GM11168 (cell line): ENCODE measurements at regions not wholly inside any gene's neighbourhood (a gene's known extent, or its start where the extent isn't known, plus 50 kb on each side); places are given as distances from the start of the nearest gene placed in this dataset.

Experiments used
- in situ Hi-C: fragments of 300-500 bp; cut with MboI; formaldehyde crosslinking; loops from one replicate; pipeline ENCODE4 v1.12.0; 2022; ENCODE audit warnings: low sequenced_read_pairs; ENCODE audit not compliant: unreplicated experiment

DNA sequence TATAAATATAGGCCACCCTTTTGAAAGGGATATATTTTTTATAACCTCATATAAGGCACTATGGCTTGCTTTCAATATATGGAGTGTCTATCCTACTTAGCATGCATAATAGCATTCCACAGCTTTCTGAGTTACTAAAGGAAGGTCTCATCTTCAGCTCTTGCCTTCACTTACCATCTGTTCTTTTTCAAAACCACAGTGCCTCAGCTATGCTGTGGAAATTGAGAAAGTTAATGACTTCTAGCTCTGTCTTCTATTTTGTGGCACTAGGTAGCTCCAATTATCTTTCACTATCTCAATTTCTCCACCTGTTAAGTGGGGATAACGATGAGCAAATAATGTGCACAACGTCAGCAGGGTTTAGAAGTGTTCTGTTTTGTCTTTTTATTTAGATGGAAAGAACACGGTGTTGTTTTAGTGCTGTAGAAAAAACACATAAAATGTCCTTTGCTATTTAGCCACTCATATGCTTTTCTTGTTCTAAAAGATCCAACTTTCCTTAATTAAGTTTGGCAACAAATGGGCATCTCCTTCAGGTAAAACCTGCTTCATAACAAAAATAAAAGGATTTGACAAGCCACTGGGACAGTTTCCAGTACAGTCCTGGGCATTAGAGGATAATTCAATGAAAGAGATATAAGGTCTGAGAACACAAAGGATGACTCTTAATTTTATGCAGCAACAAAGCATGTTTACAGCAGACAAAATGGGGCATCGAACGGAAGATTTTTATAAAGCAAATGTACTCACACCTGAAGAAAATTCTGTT is 462.0 kb upstream of the SYT1 start:
- in situ Hi-C loops, result no loop called here

DNA sequence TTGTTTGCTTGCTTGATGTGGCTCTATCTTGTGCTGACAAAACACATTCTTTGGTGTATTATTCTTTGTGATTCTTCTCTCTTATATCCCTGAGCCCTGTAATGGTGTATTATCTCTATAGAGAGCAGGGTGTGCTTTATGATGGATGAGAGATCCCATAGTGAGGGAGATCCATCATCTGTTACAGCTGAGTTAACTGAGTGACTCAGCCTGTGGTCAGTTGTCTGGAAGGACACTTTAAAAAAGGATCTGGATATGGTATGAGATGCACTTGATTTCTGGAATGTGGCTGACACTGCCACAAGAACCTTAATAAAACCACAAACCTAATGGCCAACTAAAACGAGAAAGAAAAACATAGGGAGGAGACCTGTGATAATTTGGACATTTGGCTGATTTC is 461.4 kb upstream of the SYT1 start:
- in situ Hi-C loops, result no loop called here

GRCh38 chr12:78403681-78404080 is 460.9 kb upstream of the SYT1 start:
- in situ Hi-C loops, result no loop called here

- in situ Hi-C loops, result no loop called here
Measured at GRCh38 chr12:78406213-78406612, 458.4 kb upstream of the SYT1 start.

GRCh38 chr12:78406828-78407227 is 457.7 kb upstream of the SYT1 start:
- in situ Hi-C loops, result no loop called here

GRCh38 chr12:78407722-78408121 is 456.9 kb upstream of the SYT1 start:
- in situ Hi-C loops, result no loop called here

DNA sequence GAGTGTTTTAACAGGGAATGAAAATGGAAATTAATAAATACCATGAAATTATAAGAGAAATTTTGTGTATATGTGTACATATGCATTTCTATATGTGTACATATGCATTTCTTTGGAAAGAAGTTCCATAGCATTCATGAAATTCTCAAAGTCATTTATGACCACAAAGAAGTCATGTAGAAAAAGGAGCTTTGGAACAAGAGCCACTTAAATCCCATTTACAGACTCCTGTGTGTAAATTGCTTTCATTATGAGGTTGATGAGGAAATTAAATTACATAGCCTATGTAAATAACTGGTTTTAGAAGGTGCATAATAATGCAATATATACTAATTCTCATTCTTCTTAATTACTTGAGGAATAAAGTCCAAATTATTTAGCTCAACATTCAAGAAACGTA is 450.5 kb upstream of the SYT1 start:
- in situ Hi-C loops, result no loop called here

GRCh38 chr12:78418919-78419318 is 445.7 kb upstream of the SYT1 start:
- in situ Hi-C loops, result no loop called here

GRCh38 chr12:78419513-78419912 is 445.1 kb upstream of the SYT1 start:
- in situ Hi-C loops, result no loop called here

DNA sequence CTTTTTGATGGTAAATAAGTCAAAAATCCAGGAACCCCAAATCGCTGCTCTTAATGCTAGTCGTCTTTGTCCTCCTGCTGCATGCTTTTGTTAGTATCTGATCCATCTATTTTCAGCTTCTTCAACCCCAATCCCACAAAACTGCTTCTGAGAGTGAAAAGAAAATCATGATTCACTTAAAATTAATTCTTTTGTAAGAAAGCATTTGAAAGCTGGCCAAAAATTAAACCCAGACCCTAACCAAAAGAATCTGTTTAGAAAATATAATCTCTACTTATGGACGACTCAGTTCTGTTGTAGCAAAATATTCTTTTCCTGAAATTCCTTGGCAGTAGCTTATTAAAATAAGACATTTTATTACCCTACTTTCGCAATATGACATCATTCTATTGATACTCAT is 443.6 kb upstream of the SYT1 start:
- in situ Hi-C loops, result no loop called here

- in situ Hi-C loops, result no loop called here
Measured at GRCh38 chr12:78430551-78430950, 434.0 kb upstream of the SYT1 start.

GRCh38 chr12:78431931-78432330 is 432.6 kb upstream of the SYT1 start:
- in situ Hi-C loops, result no loop called here

DNA sequence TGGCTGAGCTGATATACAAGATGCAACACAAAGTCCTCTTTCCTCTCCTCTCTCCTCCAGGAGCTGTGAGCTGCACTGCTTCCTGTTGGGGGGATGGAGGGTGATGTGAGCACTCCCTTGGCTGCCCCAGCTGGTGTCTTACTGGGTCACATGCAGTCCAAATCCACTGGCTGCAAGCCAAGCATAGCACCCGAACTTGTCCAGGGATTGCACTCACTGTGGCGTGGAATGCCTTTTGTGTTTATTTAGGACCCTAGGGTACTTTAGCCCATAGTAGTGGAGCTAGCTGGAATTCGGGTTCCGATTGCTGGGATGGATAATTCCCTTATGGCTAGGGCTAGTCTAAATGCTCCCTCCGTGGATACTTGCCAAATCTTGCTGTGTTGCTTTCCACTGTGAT is 424.9 kb upstream of the SYT1 start:
- in situ Hi-C loops, result no loop called here

GRCh38 chr12:78441737-78442453 is 422.7 kb upstream of the SYT1 start:
- in situ Hi-C loops, result no loop called here

DNA sequence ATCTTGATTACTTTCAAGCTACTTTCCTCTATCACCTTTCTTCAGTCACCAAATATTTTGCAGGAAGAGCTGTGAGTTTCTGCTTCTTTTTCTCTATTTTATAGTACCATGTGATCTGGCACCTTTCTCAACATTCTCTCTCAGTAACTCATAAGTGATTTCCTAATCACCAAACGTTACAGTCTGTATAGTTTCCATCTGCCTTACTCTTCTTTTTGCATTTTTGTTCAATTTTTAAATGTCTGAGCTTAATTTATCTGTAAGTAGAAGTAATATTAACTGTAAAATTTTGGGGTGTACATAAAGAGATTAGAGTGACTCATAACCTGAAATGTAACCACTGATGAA is 422.1 kb upstream of the SYT1 start:
- in situ Hi-C loops, result no loop called here

- in situ Hi-C loops, result no loop called here
Measured at GRCh38 chr12:78446555-78446954, 418.0 kb upstream of the SYT1 start.

DNA sequence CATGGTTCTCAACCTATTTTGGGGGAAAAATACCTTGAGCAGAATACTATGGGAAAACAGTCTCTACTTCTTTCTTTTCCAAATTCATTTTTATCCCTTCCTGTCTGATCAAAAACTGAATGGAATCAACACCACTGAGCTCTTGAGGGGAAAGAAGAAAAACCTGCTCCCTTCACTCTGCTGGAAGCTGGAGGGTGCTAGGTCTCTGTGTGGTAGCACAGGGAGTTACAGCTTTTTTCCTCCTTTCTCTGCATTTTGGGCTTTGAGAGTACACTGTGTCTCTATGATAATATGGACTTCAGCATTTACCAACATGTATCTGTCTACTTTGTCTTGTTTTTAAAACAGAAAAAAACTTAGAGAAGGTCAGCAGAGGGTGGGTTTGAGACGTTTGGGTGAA is 417.2 kb upstream of the SYT1 start:
- in situ Hi-C loops, result no loop called here

DNA sequence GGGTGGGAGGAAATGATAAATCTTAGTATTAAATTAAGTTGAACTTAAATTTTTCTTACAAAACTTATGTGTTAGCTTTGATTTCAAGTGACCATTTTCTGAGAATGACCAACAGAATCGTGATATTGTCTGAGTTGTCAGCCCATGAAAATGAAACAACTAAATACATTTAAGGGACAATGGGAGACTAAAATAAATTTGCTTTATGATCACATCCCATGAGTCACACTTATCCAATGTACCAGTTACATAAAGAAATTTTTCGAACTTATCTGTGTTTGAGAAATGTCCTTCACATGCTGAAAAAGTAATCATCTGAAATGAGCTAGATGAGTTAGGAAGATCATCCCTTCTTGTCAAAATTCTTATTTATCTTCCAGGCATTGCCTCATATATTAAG is 415.9 kb upstream of the SYT1 start:
- in situ Hi-C loops, result no loop called here

DNA sequence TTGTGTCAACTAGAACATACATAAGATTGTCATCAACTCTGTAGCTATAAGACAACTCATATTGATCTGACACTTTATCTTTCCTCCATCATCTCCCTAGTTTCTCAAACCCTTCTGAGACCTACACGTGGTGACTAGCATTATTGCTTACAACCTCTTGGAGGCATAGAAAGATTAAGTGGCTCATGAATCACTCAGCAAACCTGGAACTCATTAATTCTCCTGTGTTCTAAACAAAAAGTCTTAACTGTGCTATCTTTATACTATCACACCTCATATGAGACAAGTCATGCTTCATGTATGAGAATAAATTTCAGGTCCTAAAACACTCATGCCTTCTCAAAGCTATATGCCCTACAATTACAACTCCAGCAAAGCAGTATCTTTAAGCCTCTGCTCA is 408.6 kb upstream of the SYT1 start:
- in situ Hi-C loops, result no loop called here

DNA sequence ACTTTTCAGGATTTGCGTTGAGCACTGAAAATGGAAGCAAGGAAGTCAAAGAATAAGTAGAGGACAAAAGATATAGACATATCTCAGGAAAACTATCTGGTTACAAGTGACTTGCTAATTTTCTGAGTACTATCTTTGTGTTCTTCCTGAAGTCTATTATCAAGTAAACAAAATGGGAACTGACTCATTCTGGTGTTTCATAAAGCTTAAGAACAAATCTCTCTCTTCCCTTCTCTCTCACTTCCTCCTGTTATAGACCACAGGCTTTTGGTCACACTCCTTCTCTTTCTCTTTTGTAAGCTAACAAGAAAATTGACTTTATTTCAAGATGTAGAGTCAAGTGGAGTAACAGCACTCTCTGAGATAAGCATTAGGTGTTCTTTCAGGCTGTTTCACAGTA is 406.6 kb upstream of the SYT1 start:
- in situ Hi-C loops, result no loop called here

DNA sequence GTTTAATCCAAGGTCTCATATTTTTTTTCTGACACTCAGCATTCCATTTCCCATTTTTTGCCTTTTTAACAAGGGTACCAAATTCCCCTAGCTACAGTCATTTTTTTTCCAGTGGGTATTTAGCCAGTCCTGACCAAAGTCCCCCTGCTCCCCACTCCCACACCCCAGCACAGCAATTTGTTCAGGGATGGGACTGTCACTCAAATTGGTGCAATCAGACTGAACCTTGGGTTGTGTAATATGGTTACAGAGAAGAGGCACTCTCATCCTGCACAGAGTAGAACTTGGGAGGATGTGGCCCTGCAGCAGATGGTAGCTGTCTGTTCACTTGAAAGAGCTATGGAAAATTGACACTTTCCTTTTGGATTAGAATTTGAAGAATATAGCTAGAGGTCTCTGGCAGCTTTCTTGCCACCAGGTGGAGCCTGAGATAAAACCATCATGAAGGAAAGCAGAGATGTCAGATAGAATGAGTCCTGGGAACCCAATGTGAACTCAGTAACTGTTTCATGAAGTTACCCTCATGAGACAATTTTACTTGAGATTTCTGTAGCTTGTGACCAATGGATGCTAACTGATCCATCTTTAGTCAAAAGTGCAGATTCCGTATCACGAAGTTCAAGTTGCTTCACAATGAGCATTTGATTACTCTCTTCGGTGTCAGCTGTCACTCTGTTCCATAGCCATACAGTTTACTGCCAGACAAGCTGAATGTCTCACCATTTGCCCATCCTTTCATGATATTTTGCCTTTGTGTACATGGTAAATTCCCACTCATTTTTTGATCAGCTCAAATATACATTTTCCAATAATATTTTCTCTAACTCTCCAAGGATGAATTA is 394.0 kb upstream of the SYT1 start:
- in situ Hi-C loops, result no loop called here
